H9 (cell line): ENCODE measurements at regions not wholly inside any gene's neighbourhood (a gene's known extent, or its start where the extent isn't known, plus 50 kb on each side); places are given as distances from the start of the nearest gene placed in this dataset.

Experiments
- DNase-seq: peaks from one replicate; pipeline ENCODE4 v3.0.0-alpha.2; 2017
- H2AFZ ChIP-seq: one replicate; pipeline ENCODE4 v1.6.1; 2013; ENCODE audit warnings: mild to moderate bottlenecking, low read length, control low read depth, moderate library complexity
- H2AK5ac ChIP-seq: 2 replicates; pipeline ENCODE4 v1.6.1; 2013; ENCODE audit warnings: low read length, control low read depth, mixed read lengths; ENCODE audit not compliant: insufficient read length
- H2BK120ac ChIP-seq: one replicate; pipeline ENCODE4 v1.6.1; 2013; ENCODE audit warnings: low read depth, mild to moderate bottlenecking, low read length, control low read depth, inconsistent platforms; ENCODE audit not compliant: poor library complexity, severe bottlenecking
- H2BK12ac ChIP-seq: 2 replicates; pipeline ENCODE4 v1.6.1; 2013; ENCODE audit warnings: low read length, control low read depth, mixed read lengths, low read depth; ENCODE audit not compliant: insufficient read length
- H2BK15ac ChIP-seq: 2 replicates; pipeline ENCODE4 v1.6.1; 2013; ENCODE audit warnings: low read depth, low read length, control low read depth
- H2BK20ac ChIP-seq: one replicate; pipeline ENCODE4 v1.6.1; 2013; ENCODE audit warnings: low read depth, mild to moderate bottlenecking, low read length, control low read depth, inconsistent platforms; ENCODE audit not compliant: poor library complexity, severe bottlenecking
- H2BK5ac ChIP-seq: 2 replicates; pipeline ENCODE4 v1.6.1; 2013; ENCODE audit warnings: low read length, control low read depth, mixed read lengths; ENCODE audit not compliant: insufficient read length
- H3K14ac ChIP-seq: 2 replicates; pipeline ENCODE4 v1.6.1; 2013; ENCODE audit warnings: low read length, control low read depth; ENCODE audit not compliant: insufficient read depth
- H3K18ac ChIP-seq: 2 replicates; pipeline ENCODE4 v1.6.1; 2013; ENCODE audit warnings: low read depth, mild to moderate bottlenecking, mixed read lengths, low read length, control low read depth; ENCODE audit not compliant: insufficient read length
- H3K23ac ChIP-seq: 2 replicates; pipeline ENCODE4 v1.6.1; 2013; ENCODE audit warnings: low read length, control low read depth, mixed read lengths, low read depth; ENCODE audit not compliant: insufficient read length
- H3K23me2 ChIP-seq: 2 replicates; pipeline ENCODE4 v1.6.1; 2013; ENCODE audit warnings: low read depth, mild to moderate bottlenecking, mixed read lengths, low read length, control low read depth; ENCODE audit not compliant: insufficient read length, poor library complexity, severe bottlenecking
- H3K27ac ChIP-seq: 2 replicates; pipeline ENCODE4 v1.5.1; 2013; ENCODE audit warnings: low read length, control low read depth, mixed read lengths, low read depth; ENCODE audit not compliant: insufficient read length
- H3K27me3 ChIP-seq: 2 replicates; pipeline ENCODE4 v1.6.1; 2013; ENCODE audit warnings: low read length, control low read depth, inconsistent platforms; ENCODE audit not compliant: insufficient read depth
- H3K4ac ChIP-seq: 2 replicates; pipeline ENCODE4 v1.6.1; 2013; ENCODE audit warnings: low read depth, mild to moderate bottlenecking, control low read depth, inconsistent platforms, low read length, moderate library complexity
- H3K4me1 ChIP-seq: 2 replicates; pipeline ENCODE4 v1.6.1; 2013; ENCODE audit warnings: low read length, control low read depth, inconsistent platforms; ENCODE audit not compliant: insufficient read depth
- H3K4me2 ChIP-seq: 2 replicates; pipeline ENCODE4 v1.6.1; 2013; ENCODE audit warnings: low read length, control low read depth, mixed read lengths; ENCODE audit not compliant: insufficient read length, insufficient read depth
- H3K56ac ChIP-seq: 2 replicates; pipeline ENCODE4 v1.6.1; 2013; ENCODE audit warnings: low read depth, mild to moderate bottlenecking, mixed read lengths, low read length, control low read depth; ENCODE audit not compliant: insufficient read length
- H3K79me1 ChIP-seq: 2 replicates; pipeline ENCODE4 v1.6.1; 2013; ENCODE audit warnings: low read depth, mild to moderate bottlenecking, moderate library complexity, low read length, control low read depth, inconsistent platforms; ENCODE audit not compliant: insufficient read depth, poor library complexity, severe bottlenecking
- H3K79me2 ChIP-seq: 2 replicates; pipeline ENCODE4 v1.6.1; 2013; ENCODE audit warnings: low read length, control low read depth, inconsistent platforms; ENCODE audit not compliant: insufficient read depth
- H3K9ac ChIP-seq: 2 replicates; pipeline ENCODE4 v1.6.1; 2013; ENCODE audit warnings: low read length, control low read depth, mixed read lengths; ENCODE audit not compliant: insufficient read length; ENCODE audit errors: extremely low read depth
- H3K9me3 ChIP-seq: one replicate; pipeline ENCODE4 v1.6.1; 2013; ENCODE audit warnings: low read depth, low read length, inconsistent platforms; ENCODE audit not compliant: control insufficient read depth
- H3T11ph ChIP-seq: one replicate; pipeline ENCODE4 v1.6.1; 2013; ENCODE audit warnings: mild to moderate bottlenecking, low read length, control low read depth, inconsistent platforms
- H4K20me1 ChIP-seq: one replicate; pipeline ENCODE4 v1.6.1; 2013; ENCODE audit not compliant: control insufficient read depth, insufficient read length, insufficient read depth
- H4K5ac ChIP-seq: 2 replicates; pipeline ENCODE4 v1.6.1; 2013; ENCODE audit warnings: low read depth, mild to moderate bottlenecking, mixed read lengths, low read length, control low read depth; ENCODE audit not compliant: insufficient read length
- H4K8ac ChIP-seq: replicated peaks from 2 replicates; pipeline ENCODE4 v1.6.1; 2013; ENCODE audit warnings: low read length, control low read depth, mixed read lengths, low read depth; ENCODE audit not compliant: insufficient read length
- H4K91ac ChIP-seq: 2 replicates; pipeline ENCODE4 v1.6.1; 2013; ENCODE audit warnings: low read depth, mild to moderate bottlenecking, moderate library complexity, mixed read lengths, low read length, control low read depth; ENCODE audit not compliant: insufficient read length
- H3K27ac Mint-ChIP-seq, 3 experiments: 2 replicates in 2 of 3; 3 replicates in 1 of 3; pipeline ENCODE4 v1.8.0; 2020 to 2021; ENCODE audit warnings: mixed read lengths in 3 of 3, mild to moderate bottlenecking in 1 of 3, moderate library complexity in 1 of 3
- H3K27me3 Mint-ChIP-seq: 2 replicates; pipeline ENCODE4 v1.8.0; 2021; ENCODE audit warnings: low read depth, mild to moderate bottlenecking, moderate library complexity, mixed read lengths
- H3K36me3 Mint-ChIP-seq, 3 experiments: 2 replicates in 2 of 3; 3 replicates in 1 of 3; pipeline ENCODE4 v1.8.0; 2020 to 2021; ENCODE audit warnings: low read depth in 3 of 3, mixed read lengths in 3 of 3; ENCODE audit not compliant: insufficient read depth in 1 of 3
- H3K4me1 Mint-ChIP-seq, 2 experiments: 2 replicates each; pipeline ENCODE4 v1.8.0; 2020; ENCODE audit warnings: mixed read lengths in 2 of 2
- H3K4me3 Mint-ChIP-seq, 2 experiments: 2 replicates in 1 of 2; 3 replicates in 1 of 2; pipeline ENCODE4 v1.8.0; 2020 to 2021; ENCODE audit warnings: mild to moderate bottlenecking in 2 of 2, mixed read lengths in 2 of 2, moderate library complexity in 1 of 2
- H3K9me3 Mint-ChIP-seq, 2 experiments: 2 replicates in 1 of 2; 3 replicates in 1 of 2; pipeline ENCODE4 v1.8.0; 2020; ENCODE audit warnings: mild to moderate bottlenecking in 2 of 2, mixed read lengths in 2 of 2, moderate library complexity in 1 of 2
- WGBS: extraction: QIAGEN DNeasy Blood & Tissue Kit; methylation state at CpG from one replicate; pipeline ENCODE4 v1.1.7; 2013; ENCODE audit warnings: missing lambda C conversion rate, low lambda C conversion rate, mixed read lengths; ENCODE audit not compliant: insufficient read length; ENCODE audit errors: extremely low coverage; 5-methylcytosine and 5-hydroxymethylcytosine counted together
- TF ChIP-seq, protein P1 (sequence below): fragments of 200-600 bp; sonication (generic); conservative IDR thresholded peaks from 3 replicates; pipeline ENCODE4 v1.8.0; 2021; ENCODE audit warnings: antibody characterized with exemption, mild to moderate bottlenecking

DNA sequence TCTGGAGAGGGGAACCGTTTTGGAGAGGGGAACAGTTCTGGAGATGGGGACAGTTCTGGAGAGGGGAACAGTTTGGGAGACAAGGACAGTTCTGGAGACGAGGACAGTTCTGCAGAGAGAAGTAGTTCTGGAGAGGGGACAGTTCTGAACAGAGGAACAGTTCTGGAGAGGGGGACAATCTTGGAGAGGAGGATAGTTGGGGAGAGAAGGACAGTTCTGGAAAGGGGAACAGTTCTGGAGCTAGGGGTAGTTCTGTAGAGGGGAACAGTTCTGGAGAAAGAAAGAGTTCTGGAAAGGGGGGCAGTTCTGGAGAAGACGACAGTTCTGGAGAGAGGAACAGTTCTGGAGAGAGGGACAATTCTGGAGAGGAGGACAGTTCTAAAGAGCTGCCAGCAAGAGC, 745.9 kb downstream of the GALR1 start:
- Histone ChIP-seq H3K14ac (no peak overlapping the region), H3K18ac (no peak overlapping the region), H3K79me1 (no peaks in the 10 kb centered on the region), H3T11ph (no peak overlapping the region), H3K4me1 (no peaks in the 10 kb centered on the region), H3K4me2 (no peak overlapping the region), H2BK120ac (no peak overlapping the region), H3K9ac (no peak overlapping the region), H3K27ac (no peak overlapping the region), H2BK15ac (no peak overlapping the region), H3K27me3 (no peaks in the 10 kb centered on the region), H4K91ac (no peak overlapping the region), H2AK5ac (no peak overlapping the region), H4K5ac (no peak overlapping the region), H2AFZ (no peak overlapping the region), H3K23me2 (no peaks in the 10 kb centered on the region), H3K56ac (no peak overlapping the region), H2BK20ac (no peak overlapping the region), H4K20me1 (no peaks in the 10 kb centered on the region), H4K8ac (no peak overlapping the region), H3K23ac (no peak overlapping the region), H2BK5ac (no peak overlapping the region), H3K4ac (no peak overlapping the region), H3K79me2 (no peaks in the 10 kb centered on the region), H3K9me3 (no peaks in the 10 kb centered on the region), H2BK12ac (no peak overlapping the region)
- Mint-ChIP-seq H3K27me3 (peaks cover 5% of the 10 kb centered on the region), H3K36me3 (peaks cover 0 to 5% (median 4%) of the 10 kb centered on the region in 3 experiments; a peak in 4 of 7 replicates), H3K4me1 (no peaks in the 10 kb centered on the region; a peak in 1 of 4 replicates), H3K27ac (no peak overlapping the region), H3K4me3 (no peak overlapping the region), H3K9me3 (peaks cover 0 to 4% of the 10 kb centered on the region in 2 experiments; a peak in 2 of 5 replicates)
- WGBS, result no CpG with 5 or more reads among the region's 3 CpGs
- TF ChIP-seq, protein P1, sequence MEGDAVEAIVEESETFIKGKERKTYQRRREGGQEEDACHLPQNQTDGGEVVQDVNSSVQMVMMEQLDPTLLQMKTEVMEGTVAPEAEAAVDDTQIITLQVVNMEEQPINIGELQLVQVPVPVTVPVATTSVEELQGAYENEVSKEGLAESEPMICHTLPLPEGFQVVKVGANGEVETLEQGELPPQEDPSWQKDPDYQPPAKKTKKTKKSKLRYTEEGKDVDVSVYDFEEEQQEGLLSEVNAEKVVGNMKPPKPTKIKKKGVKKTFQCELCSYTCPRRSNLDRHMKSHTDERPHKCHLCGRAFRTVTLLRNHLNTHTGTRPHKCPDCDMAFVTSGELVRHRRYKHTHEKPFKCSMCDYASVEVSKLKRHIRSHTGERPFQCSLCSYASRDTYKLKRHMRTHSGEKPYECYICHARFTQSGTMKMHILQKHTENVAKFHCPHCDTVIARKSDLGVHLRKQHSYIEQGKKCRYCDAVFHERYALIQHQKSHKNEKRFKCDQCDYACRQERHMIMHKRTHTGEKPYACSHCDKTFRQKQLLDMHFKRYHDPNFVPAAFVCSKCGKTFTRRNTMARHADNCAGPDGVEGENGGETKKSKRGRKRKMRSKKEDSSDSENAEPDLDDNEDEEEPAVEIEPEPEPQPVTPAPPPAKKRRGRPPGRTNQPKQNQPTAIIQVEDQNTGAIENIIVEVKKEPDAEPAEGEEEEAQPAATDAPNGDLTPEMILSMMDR, result no peak
- DNase-seq, result no peak
